OCI-LY7 (cell line): ENCODE measurements at regions not wholly inside any gene's neighbourhood (a gene's known extent, or its start where the extent isn't known, plus 50 kb on each side); places are given as distances from the start of the nearest gene placed in this dataset.

Source experiments
- CTCF ChIP-seq: fragments of 200-600 bp; sonication (generic); conservative IDR thresholded peaks from 2 replicates; pipeline ENCODE4 v1.5.1; 2014; ENCODE audit warnings: mild to moderate bottlenecking, antibody characterized with exemption, low read length, moderate library complexity, mixed read lengths
- EZH2phosphoT487 ChIP-seq: fragments of 200-600 bp; sonication (generic); IDR thresholded peaks from 2 replicates; pipeline ENCODE4 v1.6.1; 2018; ENCODE audit warnings: low read depth, borderline replicate concordance, mild to moderate bottlenecking, mixed run types, antibody characterized with exemption, low read length, moderate library complexity, mixed read lengths

GRCh38 chr4:176619430-176619829, 173.3 kb downstream of the VEGFC start:
- TF ChIP-seq CTCF (no peak), EZH2phosphoT487 (no peak)
